GM18867 (cell line): ENCODE measurements at regions not wholly inside any gene's neighbourhood (a gene's known extent, or its start where the extent isn't known, plus 50 kb on each side); places are given as distances from the start of the nearest gene placed in this dataset.

Experiments
- ATAC-seq: cut with Tn5 transposase; IDR thresholded peaks from one replicate; pipeline ENCODE4 v1.9.1; 2021; ENCODE audit warnings: mild to moderate bottlenecking, moderate library complexity; ENCODE audit not compliant: unreplicated experiment

- no peak for ATAC-seq
Observed at GRCh38 chr1:98003442-98003841, 82.6 kb upstream of the DPYD start.

GRCh38 chr1:98002288-98002687 is 81.5 kb upstream of the DPYD start:
- ATAC-seq = no peak

- ATAC-seq = no peak
Observed at GRCh38 chr1:98001764-98002163, 80.9 kb upstream of the DPYD start.

- ATAC-seq = no peak
Observed at GRCh38 chr1:97999320-97999719, 78.5 kb upstream of the DPYD start.

GRCh38 chr1:97996880-97997279 is 76.0 kb upstream of the DPYD start:
- no peak for ATAC-seq

GRCh38 chr1:97989094-97989680 is 68.4 kb upstream of the DPYD start:
- no peak for ATAC-seq

GRCh38 chr1:97986041-97987005 is 65.5 kb upstream of the DPYD start:
- no peak for ATAC-seq

GRCh38 chr1:97983126-97983525 is 62.3 kb upstream of the DPYD start:
- no peak for ATAC-seq

- no peak for ATAC-seq
Observed at GRCh38 chr1:97980530-97980929, 59.7 kb upstream of the DPYD start.

GRCh38 chr1:97976801-97977200 is 56.0 kb upstream of the DPYD start:
- no peak for ATAC-seq
